IMR-90 (cell line): ENCODE measurements at regions not wholly inside any gene's neighbourhood (a gene's known extent, or its start where the extent isn't known, plus 50 kb on each side); places are given as distances from the start of the nearest gene placed in this dataset.

Source experiments
- ATAC-seq: fragments of 200-7000 bp; cut with Tn5 transposase; 2 replicates; pipeline ENCODE4 v1.9.1; 2020; ENCODE audit warnings: low read depth, mild to moderate bottlenecking, moderate library complexity
- BruUV-seq: library from RNA; stranded (reverse); fragments of 400-500 nt; replicated peaks from 2 replicates; lab custom pipeline; 2021; lab: Mats Ljungman, UMichigan
- CTCF ChIA-PET: fragments of 300-600 bp; formaldehyde crosslinking; extraction: SDS; loops from one replicate; lab custom pipeline; 2021; ENCODE audit warnings: antibody characterized with exemption; lab: Yijun Ruan, JAX
- POLR2A ChIA-PET: fragments of 300-600 bp; sonication (Branson Sonifier 250); formaldehyde crosslinking; loops from one replicate; lab custom pipeline; 2022; ENCODE audit warnings: antibody characterized with exemption; ENCODE audit not compliant: unreplicated experiment; lab: Charles Lee
- DNase-seq: peaks from one replicate; pipeline ENCODE4 v3.0.0; 2013
- H2AFZ ChIP-seq: replicated peaks from 2 replicates; pipeline ENCODE3; 2013; ENCODE audit warnings: low read length, mild to moderate bottlenecking; ENCODE audit not compliant: poor library complexity
- H2AK5ac ChIP-seq: 2 replicates; pipeline ENCODE4 v1.6.1; 2013; ENCODE audit warnings: low read depth, low read length, inconsistent platforms
- H2AK9ac ChIP-seq: replicated peaks from 2 replicates; pipeline ENCODE3; 2013; ENCODE audit warnings: mild to moderate bottlenecking, low read depth, low read length, moderate library complexity; ENCODE audit not compliant: poor library complexity
- H2BK120ac ChIP-seq: 2 replicates; pipeline ENCODE4 v1.6.1; 2013; ENCODE audit warnings: low read depth, low read length, inconsistent platforms
- H2BK15ac ChIP-seq: 3 replicates; pipeline ENCODE4 v1.6.1; 2013; ENCODE audit warnings: low read depth, low read length, inconsistent platforms
- H2BK20ac ChIP-seq: 2 replicates; pipeline ENCODE4 v1.6.1; 2013; ENCODE audit warnings: low read depth, mild to moderate bottlenecking, inconsistent platforms, low read length, moderate library complexity
- H2BK5ac ChIP-seq: 2 replicates; pipeline ENCODE4 v1.6.1; 2013; ENCODE audit warnings: mild to moderate bottlenecking, low read depth, low read length, inconsistent platforms; ENCODE audit not compliant: poor library complexity, severe bottlenecking
- H3K14ac ChIP-seq: replicated peaks from 2 replicates; pipeline ENCODE4 v1.6.1; 2013; ENCODE audit warnings: low read depth, low read length, inconsistent platforms
- H3K18ac ChIP-seq: 2 replicates; pipeline ENCODE4 v1.6.1; 2013; ENCODE audit warnings: low read depth, low read length, control low read depth
- H3K23ac ChIP-seq: 2 replicates; pipeline ENCODE4 v1.6.1; 2013; ENCODE audit warnings: low read depth, low read length, inconsistent platforms
- H3K27ac ChIP-seq: 2 replicates; pipeline ENCODE4 v1.5.1; 2013; ENCODE audit warnings: mild to moderate bottlenecking, control low read depth, low read length; ENCODE audit not compliant: insufficient read depth
- H3K27me3 ChIP-seq: 2 replicates; pipeline ENCODE4 v1.6.1; 2013; ENCODE audit warnings: low read length; ENCODE audit not compliant: control insufficient read depth, insufficient read depth
- H3K36me3 ChIP-seq: 2 replicates; pipeline ENCODE4 v1.6.1; 2013; ENCODE audit warnings: low read length, mixed read lengths; ENCODE audit not compliant: control insufficient read depth, insufficient read depth
- H3K4ac ChIP-seq: 2 replicates; pipeline ENCODE4 v1.6.1; 2013; ENCODE audit warnings: low read depth, low read length, inconsistent platforms
- H3K4me1 ChIP-seq: 2 replicates; pipeline ENCODE4 v1.6.1; 2013; ENCODE audit warnings: low read length, mixed read lengths; ENCODE audit not compliant: control insufficient read depth, insufficient read depth
- H3K4me2 ChIP-seq: 2 replicates; pipeline ENCODE4 v1.6.1; 2013; ENCODE audit warnings: low read depth, mild to moderate bottlenecking, control low read depth, low read length, moderate library complexity
- H3K4me3 ChIP-seq: 2 replicates; pipeline ENCODE4 v1.5.1; 2013; ENCODE audit warnings: low read depth, mild to moderate bottlenecking, control low read depth, low read length, moderate library complexity; ENCODE audit not compliant: insufficient read depth
- H3K56ac ChIP-seq: 2 replicates; pipeline ENCODE4 v1.6.1; 2013; ENCODE audit warnings: low read length, inconsistent platforms; ENCODE audit not compliant: insufficient read depth; ENCODE audit errors: extremely low read depth
- H3K79me1 ChIP-seq, 2 experiments: 2 replicates each; pipeline ENCODE4 v1.6.1; 2013; ENCODE audit warnings: low read length in 2 of 2, inconsistent platforms in 1 of 2, low read depth in 1 of 2
- H3K9ac ChIP-seq: 2 replicates; pipeline ENCODE4 v1.6.1; 2013; ENCODE audit warnings: low read depth, low read length, control low read depth
- H3K9me1 ChIP-seq: 2 replicates; pipeline ENCODE4 v1.6.1; 2013; ENCODE audit warnings: low read length, inconsistent platforms; ENCODE audit not compliant: insufficient read depth
- H3K9me3 ChIP-seq: 2 replicates; pipeline ENCODE4 v1.6.1; 2013; ENCODE audit warnings: low read length; ENCODE audit not compliant: control insufficient read depth, insufficient read depth
- H4K20me1 ChIP-seq: 2 replicates; pipeline ENCODE4 v1.6.1; 2013; ENCODE audit warnings: low read length, inconsistent platforms; ENCODE audit not compliant: insufficient read depth
- H4K5ac ChIP-seq: 2 replicates; pipeline ENCODE4 v1.6.1; 2013; ENCODE audit warnings: mild to moderate bottlenecking, low read depth, low read length, control low read depth
- H4K8ac ChIP-seq, 2 experiments: 2 replicates each; pipeline ENCODE4 v1.6.1; 2013; ENCODE audit warnings: low read depth in 2 of 2, low read length in 2 of 2, control low read depth in 1 of 2, inconsistent platforms in 1 of 2
- H4K91ac ChIP-seq: 2 replicates; pipeline ENCODE4 v1.6.1; 2013; ENCODE audit warnings: low read depth, low read length, inconsistent platforms; ENCODE audit not compliant: insufficient read depth
- CEBPB ChIP-seq: IDR thresholded peaks from 2 replicates; pipeline ENCODE4 v1.6.1; 2012; ENCODE audit warnings: low read depth, low read length, improper control_type of control experiment
- CHD1 ChIP-seq: IDR thresholded peaks from 2 replicates; pipeline ENCODE4 v1.6.1; 2012; ENCODE audit warnings: low read depth, low read length, improper control_type of control experiment
- MAFK ChIP-seq: IDR thresholded peaks from 2 replicates; pipeline ENCODE4 v1.6.1; 2012; ENCODE audit warnings: low read depth, low read length, improper control_type of control experiment
- MAZ ChIP-seq: IDR thresholded peaks from 2 replicates; pipeline ENCODE4 v1.6.1; 2012; ENCODE audit warnings: low read depth, mild to moderate bottlenecking, low read length, improper control_type of control experiment, moderate library complexity, borderline replicate concordance
- MXI1 ChIP-seq: IDR thresholded peaks from 2 replicates; pipeline ENCODE4 v1.6.1; 2012; ENCODE audit warnings: low read depth, mild to moderate bottlenecking, low read length, moderate library complexity, borderline replicate concordance
- NFE2L2 ChIP-seq: fragments of 150-350 bp; IDR thresholded peaks from 2 replicates; pipeline ENCODE4 v1.6.1; 2016; ENCODE audit warnings: low read depth, mild to moderate bottlenecking, low read length
- POLR2A ChIP-seq: IDR thresholded peaks from 2 replicates; pipeline ENCODE4 v1.6.1; 2012; ENCODE audit warnings: mild to moderate bottlenecking, low read depth, low read length
- RCOR1 ChIP-seq: IDR thresholded peaks from 2 replicates; pipeline ENCODE4 v1.6.1; 2012; ENCODE audit warnings: mild to moderate bottlenecking, low read length, improper control_type of control experiment; ENCODE audit not compliant: insufficient replicate concordance
- RFX5 ChIP-seq: IDR thresholded peaks from 2 replicates; pipeline ENCODE4 v1.8.0; 2012; ENCODE audit warnings: low read depth, mild to moderate bottlenecking, low read length, moderate library complexity
- SMC3 ChIP-seq: fragments of 150-350 bp; IDR thresholded peaks from 2 replicates; pipeline ENCODE4 v1.6.1; 2016; ENCODE audit warnings: low read depth, mild to moderate bottlenecking, antibody characterized with exemption, low read length, moderate library complexity
- USF2 ChIP-seq: fragments of 150-350 bp; IDR thresholded peaks from 2 replicates; pipeline ENCODE4 v1.6.1; 2017; ENCODE audit warnings: mild to moderate bottlenecking, antibody characterized with exemption, low read length, low read depth
- WGBS, 2 experiments: methylation state at CpG; one replicate each; pipeline versions ENCODE4 v1.1.5 to v1.1.7; 2013; ENCODE audit warnings: missing lambda C conversion rate in 2 of 2; ENCODE audit not compliant: insufficient read length in 1 of 2; ENCODE audit errors: extremely low coverage in 2 of 2; 5-methylcytosine and 5-hydroxymethylcytosine counted together
- dilution Hi-C: fragments of 300-500 bp; cut with HindIII; formaldehyde crosslinking; loops from one replicate; pipeline ENCODE4 v1.14.3; 2018; ENCODE audit warnings: low sequenced_read_pairs; ENCODE audit not compliant: unreplicated experiment
- in situ Hi-C: fragments of 300-500 bp; cut with MboI; formaldehyde crosslinking; loops from 3 replicates; pipeline ENCODE4 v1.14.3; 2019; ENCODE audit warnings: low sequenced_read_pairs, inconsistent platforms, mixed read lengths
- intact Hi-C: fragments of 100-400 bp; cut with micrococcal nuclease; formaldehyde crosslinking; loops from 2 replicates; pipeline ENCODE4 v1.10.0; 2022
- TF ChIP-seq, protein P1 (sequence below): conservative IDR thresholded peaks from 2 replicates; pipeline ENCODE4 v1.5.1; 2012; ENCODE audit warnings: mild to moderate bottlenecking, low read depth, low read length, improper control_type of control experiment
- TF ChIP-seq, protein P2 (sequence below): fragments of 150-350 bp; IDR thresholded peaks from 2 replicates; pipeline ENCODE4 v1.6.1; 2016; ENCODE audit warnings: low read depth, mild to moderate bottlenecking, low read length, moderate library complexity, borderline replicate concordance

GRCh38 chr4:158347556-158347955, 137.3 kb downstream of the TMEM144 start:
- CTCF ChIA-PET: no interaction called here

More at GRCh38 chr4:158347556-158347955, 137.3 kb downstream of the TMEM144 start:
- no peak for DNase-seq
- Histone ChIP-seq H3K4me2 (no peak overlapping the region), H2AK5ac (no peak overlapping the region), H3K4ac (no peak overlapping the region), H4K8ac (no peak overlapping the region), H4K91ac (no peak overlapping the region), H3K4me1 (no peaks in the 10 kb centered on the region), H2BK15ac (no peak overlapping the region), H3K14ac (no peak overlapping the region), H3K9ac (no peak overlapping the region), H3K36me3 (no peaks in the 10 kb centered on the region), H2BK5ac (no peak overlapping the region), H2AFZ (no peak overlapping the region), H2AK9ac (no peak overlapping the region), H3K9me1 (no peaks in the 10 kb centered on the region), H3K56ac (no peak overlapping the region), H2BK120ac (no peak overlapping the region), H3K27ac (no peak overlapping the region), H3K27me3 (no peaks in the 10 kb centered on the region), H3K23ac (no peak overlapping the region), H2BK20ac (no peak overlapping the region), H4K20me1 (no peaks in the 10 kb centered on the region), H3K79me1 (no peaks in the 10 kb centered on the region), H4K5ac (no peak overlapping the region), H3K18ac (no peak overlapping the region), H3K4me3 (no peak overlapping the region), H3K9me3 (no peaks in the 10 kb centered on the region)
- intact Hi-C loops (no loop called here), dilution Hi-C loops (no loop called here), in situ Hi-C loops (no loop called here)
- POLR2A ChIA-PET: no interaction called here
- no CpG with 5 or more reads among the region's 1 CpG for WGBS, 2 experiments
- ATAC-seq: no peak; the same call in 1 of the 2 replicates
- TF ChIP-seq, protein P1, sequence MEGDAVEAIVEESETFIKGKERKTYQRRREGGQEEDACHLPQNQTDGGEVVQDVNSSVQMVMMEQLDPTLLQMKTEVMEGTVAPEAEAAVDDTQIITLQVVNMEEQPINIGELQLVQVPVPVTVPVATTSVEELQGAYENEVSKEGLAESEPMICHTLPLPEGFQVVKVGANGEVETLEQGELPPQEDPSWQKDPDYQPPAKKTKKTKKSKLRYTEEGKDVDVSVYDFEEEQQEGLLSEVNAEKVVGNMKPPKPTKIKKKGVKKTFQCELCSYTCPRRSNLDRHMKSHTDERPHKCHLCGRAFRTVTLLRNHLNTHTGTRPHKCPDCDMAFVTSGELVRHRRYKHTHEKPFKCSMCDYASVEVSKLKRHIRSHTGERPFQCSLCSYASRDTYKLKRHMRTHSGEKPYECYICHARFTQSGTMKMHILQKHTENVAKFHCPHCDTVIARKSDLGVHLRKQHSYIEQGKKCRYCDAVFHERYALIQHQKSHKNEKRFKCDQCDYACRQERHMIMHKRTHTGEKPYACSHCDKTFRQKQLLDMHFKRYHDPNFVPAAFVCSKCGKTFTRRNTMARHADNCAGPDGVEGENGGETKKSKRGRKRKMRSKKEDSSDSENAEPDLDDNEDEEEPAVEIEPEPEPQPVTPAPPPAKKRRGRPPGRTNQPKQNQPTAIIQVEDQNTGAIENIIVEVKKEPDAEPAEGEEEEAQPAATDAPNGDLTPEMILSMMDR: no peak
- TF ChIP-seq SMC3 (no peak), USF2 (no peak), MXI1 (no peak), CEBPB (no peak), POLR2A (no peak), MAFK (no peak), NFE2L2 (no peak), CHD1 (no peak), MAZ (no peak), RFX5 (no peak), RCOR1 (no peak)
- TF ChIP-seq, protein P2, sequence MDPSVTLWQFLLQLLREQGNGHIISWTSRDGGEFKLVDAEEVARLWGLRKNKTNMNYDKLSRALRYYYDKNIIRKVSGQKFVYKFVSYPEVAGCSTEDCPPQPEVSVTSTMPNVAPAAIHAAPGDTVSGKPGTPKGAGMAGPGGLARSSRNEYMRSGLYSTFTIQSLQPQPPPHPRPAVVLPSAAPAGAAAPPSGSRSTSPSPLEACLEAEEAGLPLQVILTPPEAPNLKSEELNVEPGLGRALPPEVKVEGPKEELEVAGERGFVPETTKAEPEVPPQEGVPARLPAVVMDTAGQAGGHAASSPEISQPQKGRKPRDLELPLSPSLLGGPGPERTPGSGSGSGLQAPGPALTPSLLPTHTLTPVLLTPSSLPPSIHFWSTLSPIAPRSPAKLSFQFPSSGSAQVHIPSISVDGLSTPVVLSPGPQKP: no peak
- BruUV-seq: no TSS peak
